IMR-90 (cell line): ENCODE measurements at regions not wholly inside any gene's neighbourhood (a gene's known extent, or its start where the extent isn't known, plus 50 kb on each side); places are given as distances from the start of the nearest gene placed in this dataset.

Experiments used
- ATAC-seq: fragments of 200-7000 bp; cut with Tn5 transposase; 2 replicates; pipeline ENCODE4 v1.9.1; 2020; ENCODE audit warnings: low read depth, mild to moderate bottlenecking, moderate library complexity
- BruUV-seq: library from RNA; stranded (reverse); fragments of 400-500 nt; replicated peaks from 2 replicates; lab custom pipeline; 2021; lab: Mats Ljungman, UMichigan
- CTCF ChIA-PET: fragments of 300-600 bp; formaldehyde crosslinking; extraction: SDS; loops from one replicate; lab custom pipeline; 2021; ENCODE audit warnings: antibody characterized with exemption; lab: Yijun Ruan, JAX
- POLR2A ChIA-PET: fragments of 300-600 bp; sonication (Branson Sonifier 250); formaldehyde crosslinking; loops from one replicate; lab custom pipeline; 2022; ENCODE audit warnings: antibody characterized with exemption; ENCODE audit not compliant: unreplicated experiment; lab: Charles Lee
- DNase-seq: peaks from one replicate; pipeline ENCODE4 v3.0.0; 2013
- H2AFZ ChIP-seq: replicated peaks from 2 replicates; pipeline ENCODE3; 2013; ENCODE audit warnings: low read length, mild to moderate bottlenecking; ENCODE audit not compliant: poor library complexity
- H2AK5ac ChIP-seq: 2 replicates; pipeline ENCODE4 v1.6.1; 2013; ENCODE audit warnings: low read depth, low read length, inconsistent platforms
- H2AK9ac ChIP-seq: replicated peaks from 2 replicates; pipeline ENCODE3; 2013; ENCODE audit warnings: mild to moderate bottlenecking, low read depth, low read length, moderate library complexity; ENCODE audit not compliant: poor library complexity
- H2BK120ac ChIP-seq: 2 replicates; pipeline ENCODE4 v1.6.1; 2013; ENCODE audit warnings: low read depth, low read length, inconsistent platforms
- H2BK15ac ChIP-seq: 3 replicates; pipeline ENCODE4 v1.6.1; 2013; ENCODE audit warnings: low read depth, low read length, inconsistent platforms
- H2BK20ac ChIP-seq: 2 replicates; pipeline ENCODE4 v1.6.1; 2013; ENCODE audit warnings: low read depth, mild to moderate bottlenecking, inconsistent platforms, low read length, moderate library complexity
- H2BK5ac ChIP-seq: 2 replicates; pipeline ENCODE4 v1.6.1; 2013; ENCODE audit warnings: mild to moderate bottlenecking, low read depth, low read length, inconsistent platforms; ENCODE audit not compliant: poor library complexity, severe bottlenecking
- H3K14ac ChIP-seq: replicated peaks from 2 replicates; pipeline ENCODE4 v1.6.1; 2013; ENCODE audit warnings: low read depth, low read length, inconsistent platforms
- H3K18ac ChIP-seq: 2 replicates; pipeline ENCODE4 v1.6.1; 2013; ENCODE audit warnings: low read depth, low read length, control low read depth
- H3K23ac ChIP-seq: 2 replicates; pipeline ENCODE4 v1.6.1; 2013; ENCODE audit warnings: low read depth, low read length, inconsistent platforms
- H3K27ac ChIP-seq: 2 replicates; pipeline ENCODE4 v1.5.1; 2013; ENCODE audit warnings: mild to moderate bottlenecking, control low read depth, low read length; ENCODE audit not compliant: insufficient read depth
- H3K27me3 ChIP-seq: 2 replicates; pipeline ENCODE4 v1.6.1; 2013; ENCODE audit warnings: low read length; ENCODE audit not compliant: control insufficient read depth, insufficient read depth
- H3K36me3 ChIP-seq: 2 replicates; pipeline ENCODE4 v1.6.1; 2013; ENCODE audit warnings: low read length, mixed read lengths; ENCODE audit not compliant: control insufficient read depth, insufficient read depth
- H3K4ac ChIP-seq: 2 replicates; pipeline ENCODE4 v1.6.1; 2013; ENCODE audit warnings: low read depth, low read length, inconsistent platforms
- H3K4me1 ChIP-seq: 2 replicates; pipeline ENCODE4 v1.6.1; 2013; ENCODE audit warnings: low read length, mixed read lengths; ENCODE audit not compliant: control insufficient read depth, insufficient read depth
- H3K4me2 ChIP-seq: 2 replicates; pipeline ENCODE4 v1.6.1; 2013; ENCODE audit warnings: low read depth, mild to moderate bottlenecking, control low read depth, low read length, moderate library complexity
- H3K4me3 ChIP-seq: 2 replicates; pipeline ENCODE4 v1.5.1; 2013; ENCODE audit warnings: low read depth, mild to moderate bottlenecking, control low read depth, low read length, moderate library complexity; ENCODE audit not compliant: insufficient read depth
- H3K56ac ChIP-seq: 2 replicates; pipeline ENCODE4 v1.6.1; 2013; ENCODE audit warnings: low read length, inconsistent platforms; ENCODE audit not compliant: insufficient read depth; ENCODE audit errors: extremely low read depth
- H3K79me1 ChIP-seq, 2 experiments: 2 replicates each; pipeline ENCODE4 v1.6.1; 2013; ENCODE audit warnings: low read length in 2 of 2, inconsistent platforms in 1 of 2, low read depth in 1 of 2
- H3K9ac ChIP-seq: 2 replicates; pipeline ENCODE4 v1.6.1; 2013; ENCODE audit warnings: low read depth, low read length, control low read depth
- H3K9me1 ChIP-seq: 2 replicates; pipeline ENCODE4 v1.6.1; 2013; ENCODE audit warnings: low read length, inconsistent platforms; ENCODE audit not compliant: insufficient read depth
- H3K9me3 ChIP-seq: 2 replicates; pipeline ENCODE4 v1.6.1; 2013; ENCODE audit warnings: low read length; ENCODE audit not compliant: control insufficient read depth, insufficient read depth
- H4K20me1 ChIP-seq: 2 replicates; pipeline ENCODE4 v1.6.1; 2013; ENCODE audit warnings: low read length, inconsistent platforms; ENCODE audit not compliant: insufficient read depth
- H4K5ac ChIP-seq: 2 replicates; pipeline ENCODE4 v1.6.1; 2013; ENCODE audit warnings: mild to moderate bottlenecking, low read depth, low read length, control low read depth
- H4K8ac ChIP-seq, 2 experiments: 2 replicates each; pipeline ENCODE4 v1.6.1; 2013; ENCODE audit warnings: low read depth in 2 of 2, low read length in 2 of 2, control low read depth in 1 of 2, inconsistent platforms in 1 of 2
- H4K91ac ChIP-seq: 2 replicates; pipeline ENCODE4 v1.6.1; 2013; ENCODE audit warnings: low read depth, low read length, inconsistent platforms; ENCODE audit not compliant: insufficient read depth
- FOS ChIP-seq: fragments of 150-350 bp; IDR thresholded peaks from 2 replicates; pipeline ENCODE4 v1.6.1; 2016; ENCODE audit warnings: low read depth, low read length
- MXI1 ChIP-seq: IDR thresholded peaks from 2 replicates; pipeline ENCODE4 v1.6.1; 2012; ENCODE audit warnings: low read depth, mild to moderate bottlenecking, low read length, moderate library complexity, borderline replicate concordance
- POLR2A ChIP-seq: IDR thresholded peaks from 2 replicates; pipeline ENCODE4 v1.6.1; 2012; ENCODE audit warnings: mild to moderate bottlenecking, low read depth, low read length
- RCOR1 ChIP-seq: IDR thresholded peaks from 2 replicates; pipeline ENCODE4 v1.6.1; 2012; ENCODE audit warnings: mild to moderate bottlenecking, low read length, improper control_type of control experiment; ENCODE audit not compliant: insufficient replicate concordance
- USF2 ChIP-seq: fragments of 150-350 bp; IDR thresholded peaks from 2 replicates; pipeline ENCODE4 v1.6.1; 2017; ENCODE audit warnings: mild to moderate bottlenecking, antibody characterized with exemption, low read length, low read depth
- dilution Hi-C: fragments of 300-500 bp; cut with HindIII; formaldehyde crosslinking; loops from one replicate; pipeline ENCODE4 v1.14.3; 2018; ENCODE audit warnings: low sequenced_read_pairs; ENCODE audit not compliant: unreplicated experiment
- in situ Hi-C: fragments of 300-500 bp; cut with MboI; formaldehyde crosslinking; loops from 3 replicates; pipeline ENCODE4 v1.14.3; 2019; ENCODE audit warnings: low sequenced_read_pairs, inconsistent platforms, mixed read lengths
- intact Hi-C: fragments of 100-400 bp; cut with micrococcal nuclease; formaldehyde crosslinking; loops from 2 replicates; pipeline ENCODE4 v1.10.0; 2022

- Histone ChIP-seq H3K14ac (no peak overlapping the region), H2BK120ac (no peak overlapping the region), H3K9me1 (no peaks in the 10 kb centered on the region), H3K18ac (no peak overlapping the region), H4K20me1 (no peaks in the 10 kb centered on the region), H3K4me2 (no peak overlapping the region), H2AK9ac (no peak overlapping the region), H3K9ac (no peak overlapping the region), H2AK5ac (no peak overlapping the region), H3K4me3 (no peak overlapping the region), H3K56ac (no peak overlapping the region), H4K5ac (no peak overlapping the region), H3K27me3 (no peaks in the 10 kb centered on the region; the same call in 1 of the 2 replicates), H3K36me3 (no peaks in the 10 kb centered on the region), H3K79me1 (no peaks in the 10 kb centered on the region), H3K9me3 (no peaks in the 10 kb centered on the region), H2BK5ac (no peak overlapping the region), H3K4ac (no peak overlapping the region), H2AFZ (no peak overlapping the region), H3K27ac (no peak overlapping the region), H2BK15ac (no peak overlapping the region), H3K4me1 (no peaks in the 10 kb centered on the region), H3K23ac (no peak overlapping the region), H4K91ac (no peak overlapping the region), H4K8ac (no peak overlapping the region), H2BK20ac (no peak overlapping the region)
- ChIA-PET CTCF (no interaction called here), POLR2A (no interaction called here)
- no peak for DNase-seq
- TF ChIP-seq MXI1 (no peak), FOS (no peak), POLR2A (no peak), USF2 (no peak), RCOR1 (no peak)
- in situ Hi-C loops = no loop called here
- intact Hi-C loops = no loop called here
- dilution Hi-C loops = no loop called here
- BruUV-seq = no TSS peak
- ATAC-seq = no peak
Measured at GRCh38 chr3:23105048-23105447, 98.1 kb upstream of the UBE2E2 start.
